Aorta (tissue), 5 donors: ENCODE measurements at regions not wholly inside any gene's neighbourhood (a gene's known extent, or its start where the extent isn't known, plus 50 kb on each side); places are given as distances from the start of the nearest gene placed in this dataset.

Experiments used
- ATAC-seq: fragments of 200-7000 bp; cut with Tn5 transposase; one replicate; pipeline ENCODE4 v1.9.1; 2022; ENCODE audit warnings: moderate library complexity; ENCODE audit not compliant: low FRiP score
- DNase-seq, 2 donors: peaks; one replicate each; pipeline ENCODE4 v3.0.0-alpha.2; 2020
- H3K27ac ChIP-seq, 2 donors: one replicate each; pipeline ENCODE4 v1.5.1; 2013; ENCODE audit warnings: low read length in 2 of 2, mild to moderate bottlenecking in 2 of 2, moderate library complexity in 2 of 2, control low read depth in 1 of 2, inconsistent platforms in 1 of 2, low read depth in 1 of 2
- H3K27me3 ChIP-seq, 2 donors: one replicate each; pipeline ENCODE4 v1.6.1; 2013; ENCODE audit warnings: control low read depth in 1 of 2, low read length in 1 of 2, mild to moderate bottlenecking in 1 of 2, moderate library complexity in 1 of 2; ENCODE audit not compliant: insufficient read depth in 2 of 2, control insufficient read depth in 1 of 2
- H3K36me3 ChIP-seq, 2 donors: one replicate each; pipeline ENCODE4 v1.6.1; 2013; ENCODE audit warnings: control low read depth in 1 of 2, low read length in 1 of 2, mild to moderate bottlenecking in 1 of 2; ENCODE audit not compliant: insufficient read depth in 2 of 2, control insufficient read depth in 1 of 2
- H3K4me1 ChIP-seq, 2 donors: one replicate each; pipeline ENCODE4 v1.6.1; 2013; ENCODE audit warnings: low read length in 2 of 2, control low read depth in 1 of 2, mild to moderate bottlenecking in 1 of 2, moderate library complexity in 1 of 2; ENCODE audit not compliant: insufficient read depth in 2 of 2, control insufficient read depth in 1 of 2
- H3K4me3 ChIP-seq, 2 donors: one replicate each; pipeline ENCODE4 v1.5.1; 2013; ENCODE audit warnings: low read length in 2 of 2, control low read depth in 1 of 2, mild to moderate bottlenecking in 1 of 2
- H3K9me3 ChIP-seq: one replicate; pipeline ENCODE4 v1.6.1; 2013; ENCODE audit warnings: mild to moderate bottlenecking, low read length; ENCODE audit not compliant: control insufficient read depth
- WGBS, 2 donors: extraction: QIAGEN DNeasy Blood & Tissue Kit; methylation state at CpG; one replicate each; pipeline ENCODE4 v1.1.7; 2013; 5-methylcytosine and 5-hydroxymethylcytosine counted together
- intact Hi-C, 2 donors: fragments of 100-400 bp; cut with DNase I; formaldehyde crosslinking; loops; one replicate each; pipeline versions ENCODE4 v1.14.2 to v1.15.0; 2022
- donor health status: healthy with polysubstance abuse.
- donor health status: Bipolar disorder and iron deficiency.
- donor health status: DM: no; HTN: no; CAD: no.
- donor health status: DM: no; HTN: no; CAD: no.
- donor health status: DM: yes; HTN: yes; CAD: no.

GRCh38 chr4:119794113-119794512 is 165.5 kb upstream of the PDE5A start:
- no peaks in the 10 kb centered on the region for H3K9me3 ChIP-seq
- no peaks in the 10 kb centered on the region for H3K36me3 ChIP-seq
- intact Hi-C loops = loop anchor here (5.0 kb wide), 4 partner anchors 37 to 258 kb away; no protein-coding TSS in a partner anchor
- ATAC-seq = no peak
- H3K4me1 ChIP-seq = no peaks in the 10 kb centered on the region
- H3K4me3 ChIP-seq = no peak overlapping the region
- no peak overlapping the region for H3K27ac ChIP-seq
- no peak for DNase-seq
- no peaks in the 10 kb centered on the region for H3K27me3 ChIP-seq
- WGBS, 2 donors = 89 to 94% methylated on average over 4 of the region's 4 CpGs

- ATAC-seq (no peak), DNase-seq (no peak)
- WGBS, 2 donors = 88 to 100% methylated on average over 1 of the region's 1 CpG
- H3K27ac ChIP-seq = no peak overlapping the region
- H3K4me1 ChIP-seq = no peaks in the 10 kb centered on the region
- intact Hi-C loops = loop anchor here in 1 of 2 donors (5.0 kb wide), 1 partner anchor 161 kb away; the partner anchor contains the start of gene PDE5A
- no peaks in the 10 kb centered on the region for H3K27me3 ChIP-seq
- no peaks in the 10 kb centered on the region for H3K9me3 ChIP-seq
- no peaks in the 10 kb centered on the region for H3K36me3 ChIP-seq
- H3K4me3 ChIP-seq = no peak overlapping the region
These were observed 160.0 kb upstream of the PDE5A start for GRCh38 chr4:119788349-119789266.

- ATAC-seq (no peak), DNase-seq (no peak)
- peaks cover 0 to 2% of the 10 kb centered on the region in 2 donors for H3K4me1 ChIP-seq
- no peaks in the 10 kb centered on the region for H3K9me3 ChIP-seq
- intact Hi-C loops = loop anchor here in 1 of 2 donors (5.0 kb wide), 1 partner anchor 159 kb away; the partner anchor contains the start of gene PDE5A
- H3K27me3 ChIP-seq = no peaks in the 10 kb centered on the region
- no peaks in the 10 kb centered on the region for H3K36me3 ChIP-seq
- no peak overlapping the region for H3K4me3 ChIP-seq
- no peak overlapping the region for H3K27ac ChIP-seq
These were observed 157.4 kb upstream of the PDE5A start for GRCh38 chr4:119785963-119786362.

- DNase-seq (no peak), ATAC-seq (no peak)
- H3K36me3 ChIP-seq = no peaks in the 10 kb centered on the region
- no peaks in the 10 kb centered on the region for H3K27me3 ChIP-seq
- H3K9me3 ChIP-seq = no peaks in the 10 kb centered on the region
- H3K4me3 ChIP-seq = no peak overlapping the region
- no peak overlapping the region for H3K27ac ChIP-seq
- 95 to 96% methylated on average over 4 of the region's 4 CpGs for WGBS, 2 donors
- intact Hi-C loops = loop anchor here in 1 of 2 donors (5.0 kb wide), 1 partner anchor 46 kb away; no protein-coding TSS in a partner anchor
- peaks cover 0 to 2% of the 10 kb centered on the region in 2 donors for H3K4me1 ChIP-seq
These were observed 154.8 kb upstream of the PDE5A start for GRCh38 chr4:119783189-119783983.

GRCh38 chr4:119781044-119781443 is 152.4 kb upstream of the PDE5A start:
- no peak for DNase-seq
- no peak overlapping the region for H3K27ac ChIP-seq
- no peaks in the 10 kb centered on the region for H3K27me3 ChIP-seq
- peaks cover 0 to 2% of the 10 kb centered on the region in 2 donors for H3K4me1 ChIP-seq
- ATAC-seq = no peak
- no peaks in the 10 kb centered on the region for H3K9me3 ChIP-seq
- no peak overlapping the region for H3K4me3 ChIP-seq
- intact Hi-C loops = loop anchor here in 1 of 2 donors (5.0 kb wide), 1 partner anchor 44 kb away; no protein-coding TSS in a partner anchor
- H3K36me3 ChIP-seq = no peaks in the 10 kb centered on the region

GRCh38 chr4:119774840-119775239 is 146.2 kb upstream of the PDE5A start:
- Histone ChIP-seq H3K9me3 (no peaks in the 10 kb centered on the region), H3K4me3 (no peak overlapping the region), H3K4me1 (no peaks in the 10 kb centered on the region), H3K27ac (no peak overlapping the region), H3K36me3 (no peaks in the 10 kb centered on the region), H3K27me3 (no peaks in the 10 kb centered on the region)
- ATAC-seq (no peak), DNase-seq (no peak)
- intact Hi-C loops = no loop called here
- WGBS, 2 donors = 89 to 92% methylated on average over 2 of the region's 2 CpGs

GRCh38 chr4:119765951-119766350 is 137.3 kb upstream of the PDE5A start:
- no peaks in the 10 kb centered on the region for H3K9me3 ChIP-seq
- ATAC-seq (no peak), DNase-seq (no peak)
- no peaks in the 10 kb centered on the region for H3K36me3 ChIP-seq
- H3K4me3 ChIP-seq = no peak overlapping the region
- H3K4me1 ChIP-seq = no peaks in the 10 kb centered on the region
- intact Hi-C loops = no loop called here
- H3K27me3 ChIP-seq = no peaks in the 10 kb centered on the region
- 57 to 61% methylated on average over 1 of the region's 1 CpG for WGBS, 2 donors
- no peak overlapping the region for H3K27ac ChIP-seq

GRCh38 chr4:119765469-119765868 is 136.9 kb upstream of the PDE5A start:
- ATAC-seq = no peak
- intact Hi-C loops = no loop called here
- no peaks in the 10 kb centered on the region for H3K9me3 ChIP-seq
- no peak overlapping the region for H3K4me3 ChIP-seq
- 90 to 94% methylated on average over 1 of the region's 1 CpG for WGBS, 2 donors
- DNase-seq = no peak
- no peaks in the 10 kb centered on the region for H3K36me3 ChIP-seq
- H3K4me1 ChIP-seq = no peaks in the 10 kb centered on the region
- no peak overlapping the region for H3K27ac ChIP-seq
- H3K27me3 ChIP-seq = no peaks in the 10 kb centered on the region
